Embryonic facial prominence (tissue), 1 donor: ENCODE measurements at regions not wholly inside any gene's neighbourhood (a gene's known extent, or its start where the extent isn't known, plus 50 kb on each side); places are given as distances from the start of the nearest gene placed in this dataset.

Experiments
- DNase-seq: peaks from one replicate; pipeline ENCODE4 v3.0.0-alpha.2; 2016; ENCODE audit errors: extremely low spot score

GRCh38 chr21:15151385-15152103, 86.7 kb upstream of the NRIP1 start:
- DNase-seq: no peak

GRCh38 chr21:15152591-15152990, 87.8 kb upstream of the NRIP1 start:
- DNase-seq: no peak

GRCh38 chr21:15159382-15160020, 94.7 kb upstream of the NRIP1 start:
- no peak for DNase-seq

- no peak for DNase-seq
Measured at GRCh38 chr21:15160136-15160535, 95.3 kb upstream of the NRIP1 start.

- no peak for DNase-seq
Measured at GRCh38 chr21:15162921-15163320, 98.1 kb upstream of the NRIP1 start.

GRCh38 chr21:15164273-15164672, 99.5 kb upstream of the NRIP1 start:
- DNase-seq: no peak

GRCh38 chr21:15164678-15165303, 100.0 kb upstream of the NRIP1 start:
- DNase-seq: no peak

GRCh38 chr21:15170614-15171013, 105.8 kb upstream of the NRIP1 start:
- no peak for DNase-seq

GRCh38 chr21:15171546-15171945, 106.7 kb upstream of the NRIP1 start:
- DNase-seq: no peak

- no peak for DNase-seq
Measured at GRCh38 chr21:15172963-15173362, 108.2 kb upstream of the NRIP1 start.

GRCh38 chr21:15174923-15175322, 110.1 kb upstream of the NRIP1 start:
- no peak for DNase-seq

- DNase-seq: no peak
Measured at GRCh38 chr21:15182731-15183130, 117.9 kb upstream of the NRIP1 start.

GRCh38 chr21:15183813-15184257, 119.0 kb upstream of the NRIP1 start:
- DNase-seq: no peak

- no peak for DNase-seq
Measured at GRCh38 chr21:15190412-15190811, 125.6 kb upstream of the NRIP1 start.

GRCh38 chr21:15190837-15191236, 126.0 kb upstream of the NRIP1 start:
- DNase-seq: no peak

GRCh38 chr21:15191342-15191741, 126.5 kb upstream of the NRIP1 start:
- DNase-seq: no peak

GRCh38 chr21:15192243-15192642, 127.4 kb upstream of the NRIP1 start:
- no peak for DNase-seq

GRCh38 chr21:15193937-15194336, 129.1 kb upstream of the NRIP1 start:
- no peak for DNase-seq

GRCh38 chr21:15195104-15195503, 130.3 kb upstream of the NRIP1 start:
- no peak for DNase-seq

GRCh38 chr21:15195768-15196167, 131.0 kb upstream of the NRIP1 start:
- no peak for DNase-seq

GRCh38 chr21:15197696-15198095, 132.9 kb upstream of the NRIP1 start:
- DNase-seq: no peak

GRCh38 chr21:15199414-15200383, 134.9 kb upstream of the NRIP1 start:
- no peak for DNase-seq
